H9 (cell line): ENCODE measurements at regions not wholly inside any gene's neighbourhood (a gene's known extent, or its start where the extent isn't known, plus 50 kb on each side); places are given as distances from the start of the nearest gene placed in this dataset.

Experiments
- DNase-seq: peaks from one replicate; pipeline ENCODE4 v3.0.0-alpha.2; 2017
- H2AFZ ChIP-seq: one replicate; pipeline ENCODE4 v1.6.1; 2013; ENCODE audit warnings: mild to moderate bottlenecking, low read length, control low read depth, moderate library complexity
- H2AK5ac ChIP-seq: 2 replicates; pipeline ENCODE4 v1.6.1; 2013; ENCODE audit warnings: low read length, control low read depth, mixed read lengths; ENCODE audit not compliant: insufficient read length
- H2BK120ac ChIP-seq: one replicate; pipeline ENCODE4 v1.6.1; 2013; ENCODE audit warnings: low read depth, mild to moderate bottlenecking, low read length, control low read depth, inconsistent platforms; ENCODE audit not compliant: poor library complexity, severe bottlenecking
- H2BK12ac ChIP-seq: 2 replicates; pipeline ENCODE4 v1.6.1; 2013; ENCODE audit warnings: low read length, control low read depth, mixed read lengths, low read depth; ENCODE audit not compliant: insufficient read length
- H2BK15ac ChIP-seq: 2 replicates; pipeline ENCODE4 v1.6.1; 2013; ENCODE audit warnings: low read depth, low read length, control low read depth
- H2BK20ac ChIP-seq: one replicate; pipeline ENCODE4 v1.6.1; 2013; ENCODE audit warnings: low read depth, mild to moderate bottlenecking, low read length, control low read depth, inconsistent platforms; ENCODE audit not compliant: poor library complexity, severe bottlenecking
- H2BK5ac ChIP-seq: 2 replicates; pipeline ENCODE4 v1.6.1; 2013; ENCODE audit warnings: low read length, control low read depth, mixed read lengths; ENCODE audit not compliant: insufficient read length
- H3K14ac ChIP-seq: 2 replicates; pipeline ENCODE4 v1.6.1; 2013; ENCODE audit warnings: low read length, control low read depth; ENCODE audit not compliant: insufficient read depth
- H3K18ac ChIP-seq: 2 replicates; pipeline ENCODE4 v1.6.1; 2013; ENCODE audit warnings: low read depth, mild to moderate bottlenecking, mixed read lengths, low read length, control low read depth; ENCODE audit not compliant: insufficient read length
- H3K23ac ChIP-seq: 2 replicates; pipeline ENCODE4 v1.6.1; 2013; ENCODE audit warnings: low read length, control low read depth, mixed read lengths, low read depth; ENCODE audit not compliant: insufficient read length
- H3K23me2 ChIP-seq: 2 replicates; pipeline ENCODE4 v1.6.1; 2013; ENCODE audit warnings: low read depth, mild to moderate bottlenecking, mixed read lengths, low read length, control low read depth; ENCODE audit not compliant: insufficient read length, poor library complexity, severe bottlenecking
- H3K27ac ChIP-seq: 2 replicates; pipeline ENCODE4 v1.5.1; 2013; ENCODE audit warnings: low read length, control low read depth, mixed read lengths, low read depth; ENCODE audit not compliant: insufficient read length
- H3K27me3 ChIP-seq: 2 replicates; pipeline ENCODE4 v1.6.1; 2013; ENCODE audit warnings: low read length, control low read depth, inconsistent platforms; ENCODE audit not compliant: insufficient read depth
- H3K4ac ChIP-seq: 2 replicates; pipeline ENCODE4 v1.6.1; 2013; ENCODE audit warnings: low read depth, mild to moderate bottlenecking, control low read depth, inconsistent platforms, low read length, moderate library complexity
- H3K4me1 ChIP-seq: 2 replicates; pipeline ENCODE4 v1.6.1; 2013; ENCODE audit warnings: low read length, control low read depth, inconsistent platforms; ENCODE audit not compliant: insufficient read depth
- H3K4me2 ChIP-seq: 2 replicates; pipeline ENCODE4 v1.6.1; 2013; ENCODE audit warnings: low read length, control low read depth, mixed read lengths; ENCODE audit not compliant: insufficient read length, insufficient read depth
- H3K56ac ChIP-seq: 2 replicates; pipeline ENCODE4 v1.6.1; 2013; ENCODE audit warnings: low read depth, mild to moderate bottlenecking, mixed read lengths, low read length, control low read depth; ENCODE audit not compliant: insufficient read length
- H3K79me1 ChIP-seq: 2 replicates; pipeline ENCODE4 v1.6.1; 2013; ENCODE audit warnings: low read depth, mild to moderate bottlenecking, moderate library complexity, low read length, control low read depth, inconsistent platforms; ENCODE audit not compliant: insufficient read depth, poor library complexity, severe bottlenecking
- H3K79me2 ChIP-seq: 2 replicates; pipeline ENCODE4 v1.6.1; 2013; ENCODE audit warnings: low read length, control low read depth, inconsistent platforms; ENCODE audit not compliant: insufficient read depth
- H3K9ac ChIP-seq: 2 replicates; pipeline ENCODE4 v1.6.1; 2013; ENCODE audit warnings: low read length, control low read depth, mixed read lengths; ENCODE audit not compliant: insufficient read length; ENCODE audit errors: extremely low read depth
- H3K9me3 ChIP-seq: one replicate; pipeline ENCODE4 v1.6.1; 2013; ENCODE audit warnings: low read depth, low read length, inconsistent platforms; ENCODE audit not compliant: control insufficient read depth
- H3T11ph ChIP-seq: one replicate; pipeline ENCODE4 v1.6.1; 2013; ENCODE audit warnings: mild to moderate bottlenecking, low read length, control low read depth, inconsistent platforms
- H4K20me1 ChIP-seq: one replicate; pipeline ENCODE4 v1.6.1; 2013; ENCODE audit not compliant: control insufficient read depth, insufficient read length, insufficient read depth
- H4K5ac ChIP-seq: 2 replicates; pipeline ENCODE4 v1.6.1; 2013; ENCODE audit warnings: low read depth, mild to moderate bottlenecking, mixed read lengths, low read length, control low read depth; ENCODE audit not compliant: insufficient read length
- H4K8ac ChIP-seq: replicated peaks from 2 replicates; pipeline ENCODE4 v1.6.1; 2013; ENCODE audit warnings: low read length, control low read depth, mixed read lengths, low read depth; ENCODE audit not compliant: insufficient read length
- H4K91ac ChIP-seq: 2 replicates; pipeline ENCODE4 v1.6.1; 2013; ENCODE audit warnings: low read depth, mild to moderate bottlenecking, moderate library complexity, mixed read lengths, low read length, control low read depth; ENCODE audit not compliant: insufficient read length
- H3K27ac Mint-ChIP-seq, 3 experiments: 2 replicates in 2 of 3; 3 replicates in 1 of 3; pipeline ENCODE4 v1.8.0; 2020 to 2021; ENCODE audit warnings: mixed read lengths in 3 of 3, mild to moderate bottlenecking in 1 of 3, moderate library complexity in 1 of 3
- H3K27me3 Mint-ChIP-seq: 2 replicates; pipeline ENCODE4 v1.8.0; 2021; ENCODE audit warnings: low read depth, mild to moderate bottlenecking, moderate library complexity, mixed read lengths
- H3K36me3 Mint-ChIP-seq, 3 experiments: 2 replicates in 2 of 3; 3 replicates in 1 of 3; pipeline ENCODE4 v1.8.0; 2020 to 2021; ENCODE audit warnings: low read depth in 3 of 3, mixed read lengths in 3 of 3; ENCODE audit not compliant: insufficient read depth in 1 of 3
- H3K4me1 Mint-ChIP-seq, 2 experiments: 2 replicates each; pipeline ENCODE4 v1.8.0; 2020; ENCODE audit warnings: mixed read lengths in 2 of 2
- H3K4me3 Mint-ChIP-seq, 2 experiments: 2 replicates in 1 of 2; 3 replicates in 1 of 2; pipeline ENCODE4 v1.8.0; 2020 to 2021; ENCODE audit warnings: mild to moderate bottlenecking in 2 of 2, mixed read lengths in 2 of 2, moderate library complexity in 1 of 2
- H3K9me3 Mint-ChIP-seq, 2 experiments: 2 replicates in 1 of 2; 3 replicates in 1 of 2; pipeline ENCODE4 v1.8.0; 2020; ENCODE audit warnings: mild to moderate bottlenecking in 2 of 2, mixed read lengths in 2 of 2, moderate library complexity in 1 of 2
- WGBS: extraction: QIAGEN DNeasy Blood & Tissue Kit; methylation state at CpG from one replicate; pipeline ENCODE4 v1.1.7; 2013; ENCODE audit warnings: missing lambda C conversion rate, low lambda C conversion rate, mixed read lengths; ENCODE audit not compliant: insufficient read length; ENCODE audit errors: extremely low coverage; 5-methylcytosine and 5-hydroxymethylcytosine counted together
- TF ChIP-seq, protein P1 (sequence below): fragments of 200-600 bp; sonication (generic); conservative IDR thresholded peaks from 3 replicates; pipeline ENCODE4 v1.8.0; 2021; ENCODE audit warnings: antibody characterized with exemption, mild to moderate bottlenecking

DNA sequence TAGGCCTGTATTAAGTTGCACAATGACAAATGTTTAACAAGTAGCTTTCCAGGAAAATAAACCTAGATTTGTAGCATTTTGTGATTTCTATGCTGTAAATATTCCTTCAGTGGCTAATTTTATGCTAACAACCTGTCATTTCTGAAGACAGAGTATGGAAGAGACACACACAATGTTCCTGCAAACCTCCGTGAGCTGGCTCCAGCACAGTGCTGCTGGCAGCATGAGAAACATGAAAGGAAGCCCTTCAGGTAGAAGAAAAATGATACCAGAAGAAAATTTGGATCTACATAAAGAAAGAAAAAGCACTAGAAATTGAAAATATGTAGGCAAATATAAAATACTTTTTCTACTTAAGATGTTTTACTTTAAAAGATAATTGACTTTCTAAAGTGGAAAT lies 69.5 kb upstream of the CTTNBP2 start:
- H3K4me3 Mint-ChIP-seq, result no peak overlapping the region
- TF ChIP-seq, protein P1, sequence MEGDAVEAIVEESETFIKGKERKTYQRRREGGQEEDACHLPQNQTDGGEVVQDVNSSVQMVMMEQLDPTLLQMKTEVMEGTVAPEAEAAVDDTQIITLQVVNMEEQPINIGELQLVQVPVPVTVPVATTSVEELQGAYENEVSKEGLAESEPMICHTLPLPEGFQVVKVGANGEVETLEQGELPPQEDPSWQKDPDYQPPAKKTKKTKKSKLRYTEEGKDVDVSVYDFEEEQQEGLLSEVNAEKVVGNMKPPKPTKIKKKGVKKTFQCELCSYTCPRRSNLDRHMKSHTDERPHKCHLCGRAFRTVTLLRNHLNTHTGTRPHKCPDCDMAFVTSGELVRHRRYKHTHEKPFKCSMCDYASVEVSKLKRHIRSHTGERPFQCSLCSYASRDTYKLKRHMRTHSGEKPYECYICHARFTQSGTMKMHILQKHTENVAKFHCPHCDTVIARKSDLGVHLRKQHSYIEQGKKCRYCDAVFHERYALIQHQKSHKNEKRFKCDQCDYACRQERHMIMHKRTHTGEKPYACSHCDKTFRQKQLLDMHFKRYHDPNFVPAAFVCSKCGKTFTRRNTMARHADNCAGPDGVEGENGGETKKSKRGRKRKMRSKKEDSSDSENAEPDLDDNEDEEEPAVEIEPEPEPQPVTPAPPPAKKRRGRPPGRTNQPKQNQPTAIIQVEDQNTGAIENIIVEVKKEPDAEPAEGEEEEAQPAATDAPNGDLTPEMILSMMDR, result no peak
- H3K79me2 ChIP-seq, result no peaks in the 10 kb centered on the region
- no peak overlapping the region for H2BK5ac ChIP-seq
- H2AK5ac ChIP-seq, result no peak overlapping the region
- no peak overlapping the region for H2BK15ac ChIP-seq
- WGBS, result no CpG with 5 or more reads among the region's 1 CpG
- H3K27ac Mint-ChIP-seq, result no peak overlapping the region
- DNase-seq, result no peak
- H3K4ac ChIP-seq, result no peak overlapping the region
- no peak overlapping the region for H3K23ac ChIP-seq
- H2BK20ac ChIP-seq, result no peak overlapping the region
- H4K8ac ChIP-seq, result no peak overlapping the region
- H3T11ph ChIP-seq, result no peak overlapping the region
- peaks cover 15 to 22% of the 10 kb centered on the region in 2 experiments for H3K4me1 Mint-ChIP-seq
- H3K4me2 ChIP-seq, result no peak overlapping the region
- no peaks in the 10 kb centered on the region for H4K20me1 ChIP-seq
- H3K27ac ChIP-seq, result no peak overlapping the region
- H3K18ac ChIP-seq, result no peak overlapping the region
- H3K23me2 ChIP-seq, result no peaks in the 10 kb centered on the region
- H2AFZ ChIP-seq, result no peak overlapping the region
- H4K91ac ChIP-seq, result no peak overlapping the region
- no peak overlapping the region for H3K14ac ChIP-seq
- H3K27me3 Mint-ChIP-seq, result no peaks in the 10 kb centered on the region
- no peaks in the 10 kb centered on the region for H3K79me1 ChIP-seq
- H2BK12ac ChIP-seq, result no peak overlapping the region
- H4K5ac ChIP-seq, result no peak overlapping the region
- H3K9me3 Mint-ChIP-seq, result peaks cover 0 to 2% of the 10 kb centered on the region in 2 experiments; a peak in 2 of 5 replicates
- no peak overlapping the region for H3K56ac ChIP-seq
- no peak overlapping the region for H2BK120ac ChIP-seq
- H3K9ac ChIP-seq, result no peak overlapping the region
- H3K9me3 ChIP-seq, result no peaks in the 10 kb centered on the region
- peaks cover 0 to 8% (median 0%) of the 10 kb centered on the region in 3 experiments; a peak in 2 of 7 replicates for H3K36me3 Mint-ChIP-seq
- H3K27me3 ChIP-seq, result no peaks in the 10 kb centered on the region
- H3K4me1 ChIP-seq, result peaks cover 4% of the 10 kb centered on the region; the same call in 1 of the 2 replicates
